ENCODE measurements at regions not wholly inside any gene's neighbourhood (a gene's known extent, or its start where the extent isn't known, plus 50 kb on each side); places are given as distances from the start of the nearest gene placed in this dataset.
"Not testable (repeated sequence)": the region's sequence is repeated elsewhere in the genome, so short reads cannot be mapped to it uniquely, and the experiment has no call there.

GRCh38 chr4:123159479-123159878 is 237.1 kb upstream of the NUDT6 start:
- DNase-seq (ENCODE audit: low read depth) = no peak

GRCh38 chr4:123162859-123163258 is 233.7 kb upstream of the SPRY1 start:
- DNase-seq (ENCODE audit: low read depth) = no peak

- DNase-seq (ENCODE audit: low read depth) = no peak
Measured at GRCh38 chr4:123163501-123163900, 233.1 kb upstream of the SPRY1 start.

GRCh38 chr4:123166023-123166422 is 230.6 kb upstream of the SPRY1 start:
- no peak for DNase-seq (ENCODE audit: low read depth)

GRCh38 chr4:123167931-123168330 is 228.7 kb upstream of the SPRY1 start:
- no peak for DNase-seq (ENCODE audit: low read depth)

- no peak for DNase-seq (ENCODE audit: low read depth)
Measured at GRCh38 chr4:123168812-123169211, 227.8 kb upstream of the SPRY1 start.

- no peak for DNase-seq (ENCODE audit: low read depth)
Measured at GRCh38 chr4:123170843-123171242, 225.8 kb upstream of the SPRY1 start.

- DNase-seq (ENCODE audit: low read depth) = no peak
Measured at GRCh38 chr4:123176605-123177004, 220.0 kb upstream of the SPRY1 start.

- no peak for DNase-seq (ENCODE audit: low read depth)
Measured at GRCh38 chr4:123182289-123182688, 214.3 kb upstream of the SPRY1 start.

GRCh38 chr4:123183308-123183707 is 213.3 kb upstream of the SPRY1 start:
- DNase-seq (ENCODE audit: low read depth) = no peak

- DNase-seq (ENCODE audit: low read depth) = not testable (repeated sequence)
Measured at GRCh38 chr4:123183754-123184153, 212.8 kb upstream of the SPRY1 start.

- no peak for DNase-seq (ENCODE audit: low read depth)
Measured at GRCh38 chr4:123186731-123187130, 209.9 kb upstream of the SPRY1 start.

GRCh38 chr4:123190176-123190575 is 206.4 kb upstream of the SPRY1 start:
- DNase-seq (ENCODE audit: low read depth) = no peak

GRCh38 chr4:123191728-123192127 is 204.9 kb upstream of the SPRY1 start:
- no peak for DNase-seq (ENCODE audit: low read depth)

GRCh38 chr4:123193802-123194367 is 202.7 kb upstream of the SPRY1 start:
- DNase-seq (ENCODE audit: low read depth) = no peak

- DNase-seq (ENCODE audit: low read depth) = no peak
Measured at GRCh38 chr4:123198706-123199105, 197.9 kb upstream of the SPRY1 start.

- DNase-seq (ENCODE audit: low read depth) = no peak
Measured at GRCh38 chr4:123200051-123200940, 196.3 kb upstream of the SPRY1 start.

- no peak for DNase-seq (ENCODE audit: low read depth)
Measured at GRCh38 chr4:123204737-123205136, 191.9 kb upstream of the SPRY1 start.

- no peak for DNase-seq (ENCODE audit: low read depth)
Measured at GRCh38 chr4:123206016-123206415, 190.6 kb upstream of the SPRY1 start.

GRCh38 chr4:123209436-123209835 is 187.2 kb upstream of the SPRY1 start:
- no peak for DNase-seq (ENCODE audit: low read depth)

- no peak for DNase-seq (ENCODE audit: low read depth)
Measured at GRCh38 chr4:123215536-123215935, 181.1 kb upstream of the SPRY1 start.

GRCh38 chr4:123216543-123216942 is 180.1 kb upstream of the SPRY1 start:
- DNase-seq (ENCODE audit: low read depth) = no peak

GRCh38 chr4:123216946-123217345 is 179.6 kb upstream of the SPRY1 start:
- DNase-seq (ENCODE audit: low read depth) = no peak

- DNase-seq (ENCODE audit: low read depth) = no peak
Measured at GRCh38 chr4:123217664-123218063, 178.9 kb upstream of the SPRY1 start.

Data from fibroblast of the conjunctiva (primary cell).